ENCODE measurements at regions not wholly inside any gene's neighbourhood (a gene's known extent, or its start where the extent isn't known, plus 50 kb on each side); places are given as distances from the start of the nearest gene placed in this dataset.

GRCh38 chrX:14079891-14080430 is 50.3 kb upstream of the GEMIN8 start:
- TF ChIP-seq ZFP3 (CRISPR knock-in tag; IDR thresholded peaks at IDR 0.05): no peak
- no peak for TF ChIP-seq RARB (CRISPR knock-in tag; IDR thresholded peaks at IDR 0.05)
- no peak for TF ChIP-seq ZNF565 (CRISPR knock-in tag; conservative IDR thresholded peaks at IDR 0.05; ENCODE audit: low read depth)
- TF ChIP-seq PATZ1 (CRISPR knock-in tag; IDR thresholded peaks at IDR 0.05; ENCODE audit: borderline replicate concordance): no peak
- TF ChIP-seq ZNF70 (CRISPR knock-in tag; IDR thresholded peaks at IDR 0.05): no peak
- TF ChIP-seq TSHZ2 (CRISPR knock-in tag; IDR thresholded peaks at IDR 0.05): no peak
